Osteoblast (primary cell): ENCODE measurements at regions not wholly inside any gene's neighbourhood (a gene's known extent, or its start where the extent isn't known, plus 50 kb on each side); places are given as distances from the start of the nearest gene placed in this dataset.

Source experiments
- DNase-seq: peaks from one replicate; pipeline ENCODE4 v3.0.0; 2011; ENCODE audit warnings: low spot score, mixed read lengths; ENCODE audit not compliant: insufficient read length; ENCODE audit errors: missing footprints
- H2AFZ ChIP-seq: 2 replicates; pipeline ENCODE4 v1.6.0; 2011; ENCODE audit warnings: mild to moderate bottlenecking, low read length
- H3K27ac ChIP-seq: 2 replicates; pipeline ENCODE4 v1.5.1; 2011; ENCODE audit warnings: mild to moderate bottlenecking, low read depth, low read length, moderate library complexity
- H3K27me3 ChIP-seq: 2 replicates; pipeline ENCODE4 v1.6.0; 2012; ENCODE audit warnings: mild to moderate bottlenecking, control low read depth, inconsistent platforms, low read length, moderate library complexity; ENCODE audit not compliant: insufficient read depth
- H3K36me3 ChIP-seq: 2 replicates; pipeline ENCODE4 v1.5.1; 2011; ENCODE audit warnings: mild to moderate bottlenecking, low read length, control low read depth, moderate library complexity; ENCODE audit not compliant: insufficient read depth
- H3K4me1 ChIP-seq: 2 replicates; pipeline ENCODE4 v1.5.1; 2011; ENCODE audit warnings: mild to moderate bottlenecking, low read length, control low read depth, moderate library complexity; ENCODE audit not compliant: insufficient read depth
- H3K4me2 ChIP-seq: 2 replicates; pipeline ENCODE4 v1.6.0; 2011; ENCODE audit warnings: mild to moderate bottlenecking, low read length; ENCODE audit not compliant: insufficient read depth
- H3K4me3 ChIP-seq: fragments of 200-600 bp; sonication (generic); 3 replicates; pipeline ENCODE4 v1.5.1; 2012; ENCODE audit warnings: mild to moderate bottlenecking, low read length, inconsistent platforms; ENCODE audit not compliant: insufficient read depth
- H3K79me2 ChIP-seq: 2 replicates; pipeline ENCODE4 v1.6.0; 2012; ENCODE audit warnings: mild to moderate bottlenecking, low read length, control low read depth, inconsistent platforms; ENCODE audit not compliant: insufficient read depth
- H3K9me3 ChIP-seq: 2 replicates; pipeline ENCODE4 v1.5.1; 2011; ENCODE audit warnings: low read depth, low read length, control low read depth
- H4K20me1 ChIP-seq: 2 replicates; pipeline ENCODE4 v1.6.0; 2012; ENCODE audit warnings: mild to moderate bottlenecking, low read length, control low read depth; ENCODE audit not compliant: insufficient read depth
- TF ChIP-seq, protein P1 (sequence below): IDR thresholded peaks from 2 replicates; pipeline ENCODE4 v1.5.1; 2011; ENCODE audit warnings: mild to moderate bottlenecking, low read depth, low read length, moderate library complexity; ENCODE audit errors: extremely low read depth

GRCh38 chr4:24053934-24054333 is 164.1 kb upstream of the PPARGC1A start:
- H3K27me3 ChIP-seq = no peaks in the 10 kb centered on the region
- no peaks in the 10 kb centered on the region for H4K20me1 ChIP-seq
- H3K36me3 ChIP-seq = no peaks in the 10 kb centered on the region
- no peak overlapping the region for H3K27ac ChIP-seq
- no peaks in the 10 kb centered on the region for H3K79me2 ChIP-seq
- H3K4me3 ChIP-seq = no peak overlapping the region
- H3K4me2 ChIP-seq = no peak overlapping the region
- no peak for DNase-seq
- peaks cover 5% of the 10 kb centered on the region for H3K4me1 ChIP-seq
- no peaks in the 10 kb centered on the region for H3K9me3 ChIP-seq
- TF ChIP-seq, protein P1, sequence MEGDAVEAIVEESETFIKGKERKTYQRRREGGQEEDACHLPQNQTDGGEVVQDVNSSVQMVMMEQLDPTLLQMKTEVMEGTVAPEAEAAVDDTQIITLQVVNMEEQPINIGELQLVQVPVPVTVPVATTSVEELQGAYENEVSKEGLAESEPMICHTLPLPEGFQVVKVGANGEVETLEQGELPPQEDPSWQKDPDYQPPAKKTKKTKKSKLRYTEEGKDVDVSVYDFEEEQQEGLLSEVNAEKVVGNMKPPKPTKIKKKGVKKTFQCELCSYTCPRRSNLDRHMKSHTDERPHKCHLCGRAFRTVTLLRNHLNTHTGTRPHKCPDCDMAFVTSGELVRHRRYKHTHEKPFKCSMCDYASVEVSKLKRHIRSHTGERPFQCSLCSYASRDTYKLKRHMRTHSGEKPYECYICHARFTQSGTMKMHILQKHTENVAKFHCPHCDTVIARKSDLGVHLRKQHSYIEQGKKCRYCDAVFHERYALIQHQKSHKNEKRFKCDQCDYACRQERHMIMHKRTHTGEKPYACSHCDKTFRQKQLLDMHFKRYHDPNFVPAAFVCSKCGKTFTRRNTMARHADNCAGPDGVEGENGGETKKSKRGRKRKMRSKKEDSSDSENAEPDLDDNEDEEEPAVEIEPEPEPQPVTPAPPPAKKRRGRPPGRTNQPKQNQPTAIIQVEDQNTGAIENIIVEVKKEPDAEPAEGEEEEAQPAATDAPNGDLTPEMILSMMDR = no peak
- H2AFZ ChIP-seq = no peak overlapping the region

DNA sequence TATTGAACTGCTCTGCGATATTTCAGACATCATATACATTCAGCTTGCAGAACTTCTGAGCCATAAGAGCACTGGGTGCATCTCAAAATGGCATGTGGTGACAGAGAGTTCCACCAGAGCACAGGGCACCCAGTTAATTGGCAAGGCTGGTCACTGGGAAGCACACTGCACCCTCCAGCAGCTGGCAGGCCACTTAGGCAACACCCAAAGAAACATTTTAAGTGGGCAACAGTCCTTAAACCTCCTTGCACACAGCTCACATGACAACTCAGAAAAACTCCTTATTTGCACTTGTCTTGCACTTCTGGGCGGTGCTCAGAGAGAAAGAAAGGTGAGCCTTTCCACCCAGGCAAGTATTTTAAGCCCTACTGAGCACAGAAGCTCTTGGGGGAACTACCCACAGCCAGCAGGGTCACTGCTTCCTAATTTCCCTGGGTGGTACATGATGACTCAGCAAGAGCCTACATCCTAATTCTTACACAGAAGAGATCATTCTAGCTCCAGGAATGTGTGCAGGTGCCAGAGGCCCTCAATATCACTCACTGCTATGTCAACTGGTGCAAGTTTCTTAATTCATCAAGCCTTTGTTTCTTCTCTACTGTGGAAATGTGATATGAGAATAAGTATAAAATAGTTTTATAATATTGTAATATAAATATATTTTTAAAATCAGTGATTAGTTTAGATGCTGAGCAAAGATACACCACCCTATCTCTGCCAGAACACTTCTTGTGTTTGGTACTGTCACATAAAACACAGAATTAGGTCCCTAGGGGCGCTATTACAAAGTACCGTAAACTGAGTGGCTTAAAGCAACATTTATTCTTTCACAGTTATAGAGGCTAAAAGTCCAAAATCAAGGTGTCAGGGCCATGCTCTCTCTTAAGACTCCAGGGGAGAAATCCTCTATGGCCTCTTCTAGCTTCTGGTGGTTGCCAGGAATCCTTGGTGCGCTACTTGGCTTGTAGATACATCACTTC is 155.1 kb upstream of the PPARGC1A start:
- TF ChIP-seq, protein P1 = no peak
- Histone ChIP-seq H3K4me3 (no peak overlapping the region), H3K4me2 (no peak overlapping the region), H2AFZ (no peak overlapping the region), H3K79me2 (no peaks in the 10 kb centered on the region), H3K27ac (no peak overlapping the region), H3K27me3 (no peaks in the 10 kb centered on the region), H3K36me3 (no peaks in the 10 kb centered on the region), H3K4me1 (no peaks in the 10 kb centered on the region), H3K9me3 (no peaks in the 10 kb centered on the region), H4K20me1 (no peaks in the 10 kb centered on the region)
- no peak for DNase-seq

- no peak overlapping the region for H3K4me2 ChIP-seq
Observed at GRCh38 chr4:24042094-24042493, 152.2 kb upstream of the PPARGC1A start.

DNA sequence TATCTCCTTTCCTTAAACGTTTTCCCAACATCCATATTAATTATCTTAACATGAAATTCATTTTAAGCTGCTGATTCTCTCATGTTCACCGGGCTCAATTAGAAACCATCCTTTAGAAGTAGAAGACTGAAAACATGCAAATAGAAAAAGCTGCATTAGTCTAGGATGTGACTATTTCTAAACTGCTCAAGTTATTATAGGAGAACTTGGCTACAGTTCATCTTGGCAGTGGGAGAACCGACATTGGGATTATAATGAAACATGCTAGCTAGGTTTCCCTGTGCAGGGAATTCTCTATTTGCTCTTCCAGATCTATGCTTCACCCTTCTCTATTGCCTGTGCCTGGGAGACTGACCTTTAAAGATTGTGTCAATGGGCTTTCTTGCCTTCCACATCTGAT is 151.0 kb upstream of the PPARGC1A start:
- Histone ChIP-seq H2AFZ (no peak overlapping the region), H4K20me1 (no peaks in the 10 kb centered on the region), H3K4me2 (no peak overlapping the region), H3K4me1 (no peaks in the 10 kb centered on the region), H3K4me3 (no peak overlapping the region), H3K9me3 (no peaks in the 10 kb centered on the region), H3K79me2 (no peaks in the 10 kb centered on the region), H3K36me3 (no peaks in the 10 kb centered on the region), H3K27ac (no peak overlapping the region), H3K27me3 (no peaks in the 10 kb centered on the region)
- TF ChIP-seq, protein P1 = no peak
- DNase-seq = no peak

More at GRCh38 chr4:24042094-24042493, 152.2 kb upstream of the PPARGC1A start:
- Histone ChIP-seq H3K9me3 (no peaks in the 10 kb centered on the region), H2AFZ (no peak overlapping the region), H3K27ac (no peak overlapping the region), H3K4me3 (no peak overlapping the region), H4K20me1 (no peaks in the 10 kb centered on the region), H3K36me3 (no peaks in the 10 kb centered on the region), H3K27me3 (no peaks in the 10 kb centered on the region), H3K4me1 (no peaks in the 10 kb centered on the region), H3K79me2 (no peaks in the 10 kb centered on the region)
- DNase-seq = no peak
- TF ChIP-seq, protein P1 = no peak
